ENCODE measurements at regions not wholly inside any gene's neighbourhood (a gene's known extent, or its start where the extent isn't known, plus 50 kb on each side); places are given as distances from the start of the nearest gene placed in this dataset.

- Histone ChIP-seq H3K27ac (no peak overlapping the region), H3K9me3 (ENCODE audit: insufficient read depth, low read depth) (no peaks in the 10 kb centered on the region), H4K20me1 (ENCODE audit: insufficient read depth) (no peaks in the 10 kb centered on the region), H3K36me3 (ENCODE audit: low read depth) (no peaks in the 10 kb centered on the region), H2AFZ (no peak overlapping the region), H3K27me3 (ENCODE audit: insufficient read depth, low read depth) (no peaks in the 10 kb centered on the region), H3K4me1 (replicated peaks; ENCODE audit: insufficient read depth) (no peaks in the 10 kb centered on the region), H3K79me2 (ENCODE audit: low read depth) (no peaks in the 10 kb centered on the region), H3K9me2 (ENCODE audit: insufficient read depth) (no peaks in the 10 kb centered on the region), H3K4me2 (no peak overlapping the region), H3K4me3 (no peak overlapping the region), H3F3A (ENCODE audit: insufficient read depth, low read depth) (no peaks in the 10 kb centered on the region)
- BruUV-seq (replicated peaks): no TSS peak
- ChIA-PET POLR2A (ENCODE audit: unreplicated experiment) (no interaction called here), CTCF (no interaction called here)
- intact Hi-C loops (cut with micrococcal nuclease; ENCODE audit: unreplicated experiment): no loop called here
- no peak for DNase-seq
- TF ChIP-seq EZH2 (IDR thresholded peaks at IDR 0.05; ENCODE audit: low read depth) (no peak), CTCF (conservative IDR thresholded peaks at IDR 0.05) (no peak)
Observed at GRCh38 chr4:86483773-86484172, 110.3 kb upstream of the PTPN13 start.

GRCh38 chr4:86484241-86484640 lies 109.9 kb upstream of the PTPN13 start:
- Histone ChIP-seq H3K36me3 (ENCODE audit: low read depth) (no peaks in the 10 kb centered on the region), H3K27ac (no peak overlapping the region), H4K20me1 (ENCODE audit: insufficient read depth) (no peaks in the 10 kb centered on the region), H3K9me2 (ENCODE audit: insufficient read depth) (no peaks in the 10 kb centered on the region), H3K4me2 (no peak overlapping the region), H2AFZ (no peak overlapping the region), H3K4me3 (no peak overlapping the region), H3K4me1 (replicated peaks; ENCODE audit: insufficient read depth) (no peaks in the 10 kb centered on the region), H3F3A (ENCODE audit: insufficient read depth, low read depth) (no peaks in the 10 kb centered on the region), H3K27me3 (ENCODE audit: insufficient read depth, low read depth) (no peaks in the 10 kb centered on the region), H3K9me3 (ENCODE audit: insufficient read depth, low read depth) (no peaks in the 10 kb centered on the region), H3K79me2 (ENCODE audit: low read depth) (no peaks in the 10 kb centered on the region)
- DNase-seq: no peak
- BruUV-seq (replicated peaks): no TSS peak
- CTCF ChIA-PET: no interaction called here
- TF ChIP-seq EZH2 (IDR thresholded peaks at IDR 0.05; ENCODE audit: low read depth) (no peak), CTCF (conservative IDR thresholded peaks at IDR 0.05) (no peak)
- intact Hi-C loops (cut with micrococcal nuclease; ENCODE audit: unreplicated experiment): no loop called here
- POLR2A ChIA-PET (ENCODE audit: unreplicated experiment): no interaction called here

- no peaks in the 10 kb centered on the region for H3K9me2 ChIP-seq (ENCODE audit: insufficient read depth)
- POLR2A ChIA-PET (ENCODE audit: unreplicated experiment): no interaction called here
- no peaks in the 10 kb centered on the region for H3K4me1 ChIP-seq (replicated peaks; ENCODE audit: insufficient read depth)
- H3K36me3 ChIP-seq (ENCODE audit: low read depth): no peaks in the 10 kb centered on the region
- TF ChIP-seq EZH2 (IDR thresholded peaks at IDR 0.05; ENCODE audit: low read depth) (no peak), CTCF (conservative IDR thresholded peaks at IDR 0.05) (no peak)
- no peak for DNase-seq
- no peak overlapping the region for H3K4me2 ChIP-seq
- H3F3A ChIP-seq (ENCODE audit: insufficient read depth, low read depth): no peaks in the 10 kb centered on the region
- intact Hi-C loops (cut with micrococcal nuclease; ENCODE audit: unreplicated experiment): no loop called here
- H3K79me2 ChIP-seq (ENCODE audit: low read depth): no peaks in the 10 kb centered on the region
- H3K27ac ChIP-seq: no peak overlapping the region
- no peak overlapping the region for H2AFZ ChIP-seq
- no peaks in the 10 kb centered on the region for H4K20me1 ChIP-seq (ENCODE audit: insufficient read depth)
- no peaks in the 10 kb centered on the region for H3K27me3 ChIP-seq (ENCODE audit: insufficient read depth, low read depth)
- CTCF ChIA-PET: no interaction called here
- no TSS peak for BruUV-seq (replicated peaks)
- H3K4me3 ChIP-seq: no peak overlapping the region
- H3K9me3 ChIP-seq (ENCODE audit: insufficient read depth, low read depth): no peaks in the 10 kb centered on the region
Observed at GRCh38 chr4:86487738-86488348, 106.3 kb upstream of the PTPN13 start.
